HepG2 (cell line): ENCODE measurements at regions not wholly inside any gene's neighbourhood (a gene's known extent, or its start where the extent isn't known, plus 50 kb on each side); places are given as distances from the start of the nearest gene placed in this dataset.
A peak's percentile ranks its signal among the peaks of the same experiment; 100 is the strongest.

Experiments used
- ARNT2 ChIP-seq: sonication (generic); formaldehyde crosslinking; IDR thresholded peaks from 2 replicates; pipeline ENCODE4 v1.8.0; 2022; ENCODE audit warnings: mild to moderate bottlenecking, low read depth, missing genetic modification reagents, moderate library complexity
- BRF2 ChIP-seq: sonication (generic); formaldehyde crosslinking; IDR thresholded peaks from 2 replicates; pipeline ENCODE4 v1.8.1; 2022; ENCODE audit warnings: mild to moderate bottlenecking, missing genetic modification reagents
- CAMTA2 ChIP-seq: sonication (generic); formaldehyde crosslinking; IDR thresholded peaks from 2 replicates; pipeline ENCODE4 v1.4.0; 2020; ENCODE audit warnings: mild to moderate bottlenecking, missing genetic modification reagents, borderline replicate concordance
- CBX1 ChIP-seq: IDR thresholded peaks from one replicate; pipeline ENCODE4 v1.6.1; 2016; ENCODE audit warnings: antibody characterized with exemption, low read depth
- CHD2 ChIP-seq: IDR thresholded peaks from 2 replicates; pipeline ENCODE4 v1.6.1; 2011; ENCODE audit warnings: low read depth, low read length, improper control_type of control experiment
- FOXM1 ChIP-seq: sonication (generic); formaldehyde crosslinking; IDR thresholded peaks from 2 replicates; pipeline ENCODE4 v1.5.0; 2020; ENCODE audit warnings: missing genetic modification reagents
- GZF1 ChIP-seq: sonication (generic); formaldehyde crosslinking; IDR thresholded peaks from 2 replicates; pipeline ENCODE4 v1.5.1; 2020; ENCODE audit warnings: mild to moderate bottlenecking, missing genetic modification reagents
- HHEX ChIP-seq: IDR thresholded peaks from 2 replicates; pipeline ENCODE4 v1.6.1; 2016; ENCODE audit warnings: control low read depth
- IRF1 ChIP-seq: sonication (generic); formaldehyde crosslinking; IDR thresholded peaks from 2 replicates; pipeline ENCODE4 v1.4.0; 2020; ENCODE audit warnings: low read depth, mild to moderate bottlenecking, missing genetic modification reagents
- LRRFIP1 ChIP-seq: sonication (generic); formaldehyde crosslinking; conservative IDR thresholded peaks from 2 replicates; pipeline ENCODE4 v1.4.0; 2020; ENCODE audit warnings: missing genetic modification reagents
- NFYB ChIP-seq: sonication (generic); formaldehyde crosslinking; IDR thresholded peaks from 2 replicates; pipeline ENCODE4 v1.4.0; 2020; ENCODE audit warnings: missing genetic modification reagents
- NKX3-1 ChIP-seq: sonication (generic); formaldehyde crosslinking; IDR thresholded peaks from 2 replicates; pipeline ENCODE4 v1.5.0; 2020; ENCODE audit warnings: missing genetic modification reagents
- PAF1 ChIP-seq: IDR thresholded peaks from 2 replicates; pipeline ENCODE4 v1.6.1; 2016; ENCODE audit warnings: missing genetic modification reagents, missing compliant biosample characterization
- PAX8 ChIP-seq: sonication (generic); formaldehyde crosslinking; IDR thresholded peaks from 2 replicates; pipeline ENCODE4 v1.8.0; 2022; ENCODE audit warnings: mild to moderate bottlenecking, missing genetic modification reagents, borderline replicate concordance
- SKI ChIP-seq: fragments of 450-650 bp; IDR thresholded peaks from one replicate; pipeline ENCODE4 v1.6.1; 2018; ENCODE audit warnings: mild to moderate bottlenecking; ENCODE audit not compliant: partially characterized antibody
- ZNF652 ChIP-seq: IDR thresholded peaks from 2 replicates; pipeline ENCODE4 v1.6.1; 2016; ENCODE audit warnings: low read depth, borderline replicate concordance
- ZNF687 ChIP-seq: sonication (generic); formaldehyde crosslinking; IDR thresholded peaks from 2 replicates; pipeline ENCODE4 v1.5.1; 2020; ENCODE audit warnings: mild to moderate bottlenecking, missing genetic modification reagents, moderate library complexity
- ZNF770 ChIP-seq: sonication (generic); formaldehyde crosslinking; IDR thresholded peaks from 2 replicates; pipeline ENCODE4 v1.5.0; 2020; ENCODE audit warnings: mild to moderate bottlenecking, missing genetic modification reagents
- ZNF839 ChIP-seq: sonication (generic); formaldehyde crosslinking; IDR thresholded peaks from 2 replicates; pipeline ENCODE4 v1.4.0; 2020; ENCODE audit warnings: missing genetic modification reagents, mild to moderate bottlenecking, borderline replicate concordance

GRCh38 chr2:145800151-145801091, 1280.5 kb upstream of the ZEB2 start (continued):
- TF ChIP-seq BRF2 (CRISPR knock-in tag) (peak; percentile 58; the same call in 1 of the 2 replicates), FOXM1 (CRISPR knock-in tag) (no peak), NKX3-1 (no peak), CBX1 (peak; percentile 92), ZNF839 (CRISPR knock-in tag) (no peak), PAX8 (CRISPR knock-in tag) (no peak), HHEX (CRISPR knock-in tag) (peak; percentile 91), CHD2 (no peak), ARNT2 (0 out of 2 replicates have a peak, but pooled peaks have one; percentile 58), LRRFIP1 (CRISPR knock-in tag) (no peak; the same call in 1 of the 2 replicates), ZNF770 (no peak; the same call in 1 of the 2 replicates), ZNF652 (CRISPR knock-in tag) (peak; percentile 62; the same call in 1 of the 2 replicates), SKI (peak; percentile 91), GZF1 (peak; percentile 81; the same call in 1 of the 2 replicates), PAF1 (CRISPR knock-in tag) (no peak), CAMTA2 (CRISPR knock-in tag) (no peak), NFYB (CRISPR knock-in tag) (no peak), IRF1 (CRISPR knock-in tag) (no peak), ZNF687 (no peak)
